ENCODE measurements at regions not wholly inside any gene's neighbourhood (a gene's known extent, or its start where the extent isn't known, plus 50 kb on each side); places are given as distances from the start of the nearest gene placed in this dataset.

GRCh38 chr4:141463678-141464077 lies 172.7 kb upstream of the IL15 start:
- Mint-ChIP-seq H3K27ac (no peak overlapping the region), H3K9me3 (no peaks in the 10 kb centered on the region), H3K36me3 (ENCODE audit: low read depth) (no peaks in the 10 kb centered on the region), H3K4me3 (no peak overlapping the region), H3K4me1 (peaks cover 5% of the 10 kb centered on the region), H3K27me3 (ENCODE audit: low read depth) (peaks cover 2% of the 10 kb centered on the region)
- TF ChIP-seq, protein P1, sequence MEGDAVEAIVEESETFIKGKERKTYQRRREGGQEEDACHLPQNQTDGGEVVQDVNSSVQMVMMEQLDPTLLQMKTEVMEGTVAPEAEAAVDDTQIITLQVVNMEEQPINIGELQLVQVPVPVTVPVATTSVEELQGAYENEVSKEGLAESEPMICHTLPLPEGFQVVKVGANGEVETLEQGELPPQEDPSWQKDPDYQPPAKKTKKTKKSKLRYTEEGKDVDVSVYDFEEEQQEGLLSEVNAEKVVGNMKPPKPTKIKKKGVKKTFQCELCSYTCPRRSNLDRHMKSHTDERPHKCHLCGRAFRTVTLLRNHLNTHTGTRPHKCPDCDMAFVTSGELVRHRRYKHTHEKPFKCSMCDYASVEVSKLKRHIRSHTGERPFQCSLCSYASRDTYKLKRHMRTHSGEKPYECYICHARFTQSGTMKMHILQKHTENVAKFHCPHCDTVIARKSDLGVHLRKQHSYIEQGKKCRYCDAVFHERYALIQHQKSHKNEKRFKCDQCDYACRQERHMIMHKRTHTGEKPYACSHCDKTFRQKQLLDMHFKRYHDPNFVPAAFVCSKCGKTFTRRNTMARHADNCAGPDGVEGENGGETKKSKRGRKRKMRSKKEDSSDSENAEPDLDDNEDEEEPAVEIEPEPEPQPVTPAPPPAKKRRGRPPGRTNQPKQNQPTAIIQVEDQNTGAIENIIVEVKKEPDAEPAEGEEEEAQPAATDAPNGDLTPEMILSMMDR (IDR thresholded peaks at IDR 0.05; ENCODE audit: unreplicated experiment in 3 of 3), result no peak

DNA sequence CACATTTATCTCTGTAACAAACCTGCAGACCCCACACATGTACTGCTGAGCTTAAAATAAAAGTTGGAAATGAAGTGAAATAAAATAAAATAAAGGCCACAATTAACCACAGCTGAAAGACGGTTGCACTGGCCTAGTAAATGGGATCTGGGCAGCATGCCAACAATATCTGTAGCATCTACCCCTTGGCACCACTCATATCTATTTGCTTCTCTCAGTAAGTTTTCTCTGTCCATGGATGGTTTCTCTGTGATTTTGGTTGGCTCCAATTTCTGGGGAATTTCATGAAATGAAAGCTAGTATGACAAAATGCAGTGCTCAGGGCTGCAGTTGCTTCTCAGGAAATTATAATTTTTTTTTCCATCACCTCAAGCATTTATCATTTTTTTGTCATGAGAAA lies 172.0 kb upstream of the IL15 start:
- Mint-ChIP-seq H3K27me3 (ENCODE audit: low read depth) (no peaks in the 10 kb centered on the region), H3K4me1 (peaks cover 5% of the 10 kb centered on the region), H3K4me3 (no peak overlapping the region), H3K36me3 (ENCODE audit: low read depth) (no peaks in the 10 kb centered on the region), H3K9me3 (no peaks in the 10 kb centered on the region), H3K27ac (no peak overlapping the region)
- TF ChIP-seq, protein P1 (IDR thresholded peaks at IDR 0.05; ENCODE audit: unreplicated experiment in 3 of 3), result no peak

DNA sequence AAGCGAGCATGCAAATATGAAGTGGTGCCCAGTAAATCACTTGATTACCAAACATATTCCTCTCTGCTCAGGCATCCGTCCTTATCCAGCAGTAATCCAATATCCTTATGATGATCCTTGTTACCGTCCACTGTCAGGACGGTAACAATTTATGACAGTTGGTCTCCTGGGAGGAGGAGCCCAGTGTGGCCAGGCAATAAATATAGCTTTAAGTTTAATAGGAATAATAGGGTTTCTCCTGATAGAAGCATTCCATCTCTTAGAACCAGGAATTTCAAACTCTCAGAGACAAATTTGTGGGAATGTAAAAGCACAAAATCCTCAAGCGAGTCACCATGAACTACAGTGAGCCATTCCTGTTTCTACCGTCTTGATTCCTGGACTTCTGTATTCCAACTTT lies 171.2 kb upstream of the IL15 start:
- Mint-ChIP-seq H3K4me1 (peaks cover 5% of the 10 kb centered on the region), H3K27me3 (ENCODE audit: low read depth) (no peaks in the 10 kb centered on the region), H3K36me3 (ENCODE audit: low read depth) (no peaks in the 10 kb centered on the region), H3K27ac (no peak overlapping the region), H3K4me3 (no peak overlapping the region), H3K9me3 (no peaks in the 10 kb centered on the region)
- TF ChIP-seq, protein P1 (IDR thresholded peaks at IDR 0.05; ENCODE audit: unreplicated experiment in 3 of 3), result no peak

- TF ChIP-seq, protein P1 (IDR thresholded peaks at IDR 0.05; ENCODE audit: unreplicated experiment in 3 of 3), result no peak
- Mint-ChIP-seq H3K4me3 (no peak overlapping the region), H3K4me1 (peaks cover 5% of the 10 kb centered on the region), H3K36me3 (ENCODE audit: low read depth) (no peaks in the 10 kb centered on the region), H3K9me3 (no peaks in the 10 kb centered on the region), H3K27me3 (ENCODE audit: low read depth) (no peaks in the 10 kb centered on the region), H3K27ac (no peak overlapping the region)
Measured at GRCh38 chr4:141467225-141467624, 169.2 kb upstream of the IL15 start.

GRCh38 chr4:141469392-141469791 lies 167.0 kb upstream of the IL15 start:
- no peak overlapping the region for H3K27ac Mint-ChIP-seq
- no peaks in the 10 kb centered on the region for H3K27me3 Mint-ChIP-seq (ENCODE audit: low read depth)
- H3K36me3 Mint-ChIP-seq (ENCODE audit: low read depth), result no peaks in the 10 kb centered on the region
- no peak overlapping the region for H3K4me3 Mint-ChIP-seq
- peaks cover 8% of the 10 kb centered on the region for H3K4me1 Mint-ChIP-seq
- TF ChIP-seq, protein P1 (IDR thresholded peaks at IDR 0.05; ENCODE audit: unreplicated experiment in 3 of 3), result no peak
- no peaks in the 10 kb centered on the region for H3K9me3 Mint-ChIP-seq

- peaks cover 4% of the 10 kb centered on the region for H3K4me1 Mint-ChIP-seq
- H3K4me3 Mint-ChIP-seq, result no peak overlapping the region
- TF ChIP-seq, protein P1 (IDR thresholded peaks at IDR 0.05; ENCODE audit: unreplicated experiment in 3 of 3), result no peak
- H3K36me3 Mint-ChIP-seq (ENCODE audit: low read depth), result no peaks in the 10 kb centered on the region
- no peak overlapping the region for H3K27ac Mint-ChIP-seq
- peaks cover 3% of the 10 kb centered on the region for H3K27me3 Mint-ChIP-seq (ENCODE audit: low read depth)
- H3K9me3 Mint-ChIP-seq, result peaks cover 2% of the 10 kb centered on the region
Measured at GRCh38 chr4:141473026-141473540, 163.3 kb upstream of the IL15 start.
